AG10803 (cell line): ENCODE measurements at regions not wholly inside any gene's neighbourhood (a gene's known extent, or its start where the extent isn't known, plus 50 kb on each side); places are given as distances from the start of the nearest gene placed in this dataset.

Experiments used
- DNase-seq: peaks from one replicate; pipeline ENCODE4 v3.0.0; 2010; ENCODE audit warnings: low read depth
- H3K4me3 ChIP-seq: 2 replicates; pipeline ENCODE4 v1.5.1; 2011; ENCODE audit warnings: mild to moderate bottlenecking, low read length, control low read depth
- CTCF ChIP-seq: conservative IDR thresholded peaks from 2 replicates; pipeline ENCODE4 v1.5.1; 2011; ENCODE audit warnings: mild to moderate bottlenecking, low read length, control low read depth, inconsistent platforms

- TF ChIP-seq CTCF: no peak
- no peak overlapping the region for H3K4me3 ChIP-seq
- DNase-seq: no peak
Measured at GRCh38 chr2:198945496-198945895, 512.2 kb downstream of the SATB2 start.

- peak; percentile 52 for TF ChIP-seq CTCF
- peak; percentile 32 for DNase-seq
- no peak overlapping the region for H3K4me3 ChIP-seq
Measured at GRCh38 chr2:198930170-198930569, 527.6 kb downstream of the SATB2 start.

GRCh38 chr2:198928026-198928425 lies 529.7 kb downstream of the SATB2 start:
- DNase-seq: no peak
- TF ChIP-seq CTCF: no peak
- no peak overlapping the region for H3K4me3 ChIP-seq

- no peak for TF ChIP-seq CTCF
- no peak for DNase-seq
- H3K4me3 ChIP-seq: no peak overlapping the region
Measured at GRCh38 chr2:198917926-198918720, 539.6 kb downstream of the SATB2 start.

- TF ChIP-seq CTCF: no peak
- H3K4me3 ChIP-seq: no peak overlapping the region
- DNase-seq: no peak
Measured at GRCh38 chr2:198917275-198917674, 540.5 kb downstream of the SATB2 start.

GRCh38 chr2:198916548-198917080 lies 541.1 kb downstream of the SATB2 start:
- no peak for DNase-seq
- H3K4me3 ChIP-seq: no peak overlapping the region
- TF ChIP-seq CTCF: no peak

- no peak for TF ChIP-seq CTCF
- DNase-seq: no peak
- H3K4me3 ChIP-seq: no peak overlapping the region
Measured at GRCh38 chr2:198913394-198914152, 544.2 kb downstream of the SATB2 start.
